ENCODE measurements at regions not wholly inside any gene's neighbourhood (a gene's known extent, or its start where the extent isn't known, plus 50 kb on each side); places are given as distances from the start of the nearest gene placed in this dataset.

- no peak for DNase-seq (ENCODE audit: insufficient read length, low spot score)
Measured at GRCh38 chr10:43817368-43817767, 168.7 kb upstream of the ZNF32 start.

GRCh38 chr10:43816351-43817321 is 168.0 kb upstream of the ZNF32 start:
- FAIRE-seq (no peak), DNase-seq (ENCODE audit: insufficient read length, low spot score) (no peak)

More at GRCh38 chr10:43817368-43817767, 168.7 kb upstream of the ZNF32 start:
- FAIRE-seq, result no peak

GRCh38 chr10:43815181-43815885 is 166.7 kb upstream of the ZNF32 start:
- FAIRE-seq (no peak), DNase-seq (ENCODE audit: insufficient read length, low spot score) (no peak)

- DNase-seq (ENCODE audit: insufficient read length, low spot score) (no peak), FAIRE-seq (no peak)
Measured at GRCh38 chr10:43814663-43815062, 166.0 kb upstream of the ZNF32 start.

- FAIRE-seq (no peak), DNase-seq (ENCODE audit: insufficient read length, low spot score) (no peak)
Measured at GRCh38 chr10:43811871-43812270, 163.2 kb upstream of the ZNF32 start.

GRCh38 chr10:43809211-43809930 is 160.7 kb upstream of the ZNF32 start:
- DNase-seq (ENCODE audit: insufficient read length, low spot score), result peak; percentile 71
- FAIRE-seq, result no peak

GRCh38 chr10:43808136-43808535 is 159.5 kb upstream of the ZNF32 start:
- DNase-seq (ENCODE audit: insufficient read length, low spot score) (no peak), FAIRE-seq (no peak)

- peak; percentile 90 for FAIRE-seq
- DNase-seq (ENCODE audit: insufficient read length, low spot score), result no peak
Measured at GRCh38 chr10:43806831-43807640, 158.4 kb upstream of the ZNF32 start.

- FAIRE-seq, result no peak
Measured at GRCh38 chr10:43803791-43804190, 155.1 kb upstream of the ZNF32 start.

GRCh38 chr10:43802988-43803696 is 154.5 kb upstream of the ZNF32 start:
- no peak for DNase-seq (ENCODE audit: insufficient read length, low spot score)
- no peak for FAIRE-seq

More at GRCh38 chr10:43803791-43804190, 155.1 kb upstream of the ZNF32 start:
- no peak for DNase-seq (ENCODE audit: insufficient read length, low spot score)

- DNase-seq (ENCODE audit: insufficient read length, low spot score) (no peak), FAIRE-seq (no peak)
Measured at GRCh38 chr10:43801626-43802025, 152.9 kb upstream of the ZNF32 start.

GRCh38 chr10:43801140-43801539 is 152.5 kb upstream of the ZNF32 start:
- DNase-seq (ENCODE audit: insufficient read length, low spot score) (no peak), FAIRE-seq (no peak)

- FAIRE-seq (no peak), DNase-seq (ENCODE audit: insufficient read length, low spot score) (no peak)
Measured at GRCh38 chr10:43796781-43797180, 148.1 kb upstream of the ZNF32 start.

- FAIRE-seq (no peak), DNase-seq (ENCODE audit: insufficient read length, low spot score) (no peak)
Measured at GRCh38 chr10:43795639-43796038, 147.0 kb upstream of the ZNF32 start.

- no peak for DNase-seq (ENCODE audit: insufficient read length, low spot score)
- no peak for FAIRE-seq
Measured at GRCh38 chr10:43795093-43795492, 146.4 kb upstream of the ZNF32 start.

- DNase-seq (ENCODE audit: insufficient read length, low spot score), result no peak
- FAIRE-seq, result no peak
Measured at GRCh38 chr10:43794181-43794815, 145.6 kb upstream of the ZNF32 start.

- no peak for FAIRE-seq
Measured at GRCh38 chr10:43793704-43794103, 145.0 kb upstream of the ZNF32 start.

GRCh38 chr10:43790147-43790546 is 141.5 kb upstream of the ZNF32 start:
- DNase-seq (ENCODE audit: insufficient read length, low spot score), result no peak

More at GRCh38 chr10:43793704-43794103, 145.0 kb upstream of the ZNF32 start:
- no peak for DNase-seq (ENCODE audit: insufficient read length, low spot score)

GRCh38 chr10:43785252-43785651 is 136.6 kb upstream of the ZNF32 start:
- DNase-seq (ENCODE audit: insufficient read length, low spot score), result no peak
- FAIRE-seq, result peak; percentile 58

More at GRCh38 chr10:43790147-43790546, 141.5 kb upstream of the ZNF32 start:
- no peak for FAIRE-seq
